Esophagus muscularis mucosa (tissue), 4 donors: ENCODE measurements at regions not wholly inside any gene's neighbourhood (a gene's known extent, or its start where the extent isn't known, plus 50 kb on each side); places are given as distances from the start of the nearest gene placed in this dataset.

ENCODE experiments used
- DNase-seq: peaks from one replicate; pipeline ENCODE4 v3.0.0-alpha.2; 2017; ENCODE audit errors: extremely low spot score
- H3K27ac ChIP-seq, 4 donors: fragments of 200-600 bp; sonication (generic); replicated peaks in 1 of 4; 1 replicate in 3 of 4; 2 replicates in 1 of 4; pipeline ENCODE4 v1.5.1; 2016 to 2019; ENCODE audit warnings: mild to moderate bottlenecking in 1 of 4
- H3K27me3 ChIP-seq, 4 donors: fragments of 200-600 bp; sonication (generic); one replicate each; pipeline versions ENCODE4 v1.5.1 to v1.6.0; 2016 to 2019
- H3K36me3 ChIP-seq, 4 donors: fragments of 200-600 bp; sonication (generic); one replicate each; pipeline ENCODE4 v1.5.1; 2016 to 2019
- H3K4me1 ChIP-seq, 4 donors: fragments of 200-600 bp; sonication (generic); one replicate each; pipeline ENCODE4 v1.5.1; 2016 to 2019
- H3K4me3 ChIP-seq, 4 donors: fragments of 200-600 bp; sonication (generic); 1 replicate in 2 of 4; 2 replicates in 2 of 4; pipeline ENCODE4 v1.5.1; 2016 to 2019; ENCODE audit warnings: mild to moderate bottlenecking in 4 of 4, moderate library complexity in 1 of 4
- H3K9me3 ChIP-seq, 4 donors: fragments of 200-600 bp; sonication (generic); 1 replicate in 3 of 4; 2 replicates in 1 of 4; pipeline ENCODE4 v1.5.1; 2016 to 2019
- CTCF ChIP-seq, 3 experiments: fragments of 200-600 bp in 2 of 3; fragments of 450-650 bp in 1 of 3; sonication (generic) in 2 of 3; IDR thresholded peaks; one replicate each; pipeline ENCODE4 v1.5.1; 2017 to 2019; ENCODE audit warnings: antibody characterized with exemption in 3 of 3, mild to moderate bottlenecking in 2 of 3, moderate library complexity in 1 of 3
- EP300 ChIP-seq: sonication (generic); formaldehyde crosslinking; IDR thresholded peaks from one replicate; pipeline ENCODE4 v1.6.1; 2017; ENCODE audit warnings: antibody characterized with exemption
- POLR2A ChIP-seq: fragments of 450-650 bp; IDR thresholded peaks from one replicate; pipeline ENCODE4 v1.6.1; 2017; ENCODE audit warnings: antibody characterized with exemption, moderate library complexity, mild to moderate bottlenecking, low read depth
- POLR2AphosphoS5 ChIP-seq, 2 donors: sonication (generic); formaldehyde crosslinking; IDR thresholded peaks; one replicate each; pipeline ENCODE4 v1.6.1; 2017; ENCODE audit warnings: antibody characterized with exemption in 2 of 2
- WGBS: methylation state at CpG from one replicate; pipeline ENCODE4 v1.1.5; 2018; 5-methylcytosine and 5-hydroxymethylcytosine counted together
- intact Hi-C: fragments of 100-400 bp; cut with DNase I; formaldehyde crosslinking; loops from one replicate; pipeline ENCODE4 v1.15.1; 2023

- Histone ChIP-seq H3K36me3 (no peaks in the 10 kb centered on the region), H3K9me3 (no peaks in the 10 kb centered on the region), H3K4me1 (no peaks in the 10 kb centered on the region), H3K4me3 (no peak overlapping the region), H3K27ac (no peak overlapping the region), H3K27me3 (no peaks in the 10 kb centered on the region)
- WGBS: 93% methylated on average over 1 of the region's 1 CpG
- no peak for DNase-seq
- intact Hi-C loops: no loop called here
- TF ChIP-seq EP300: no peak
- no peak for TF ChIP-seq CTCF (IDR thresholded peaks at IDR 0.05)
- TF ChIP-seq POLR2AphosphoS5 (IDR thresholded peaks at IDR 0.05): no peak
- no peak for TF ChIP-seq POLR2A
These were observed 1050.7 kb upstream of the RBFOX1 start for GRCh38 chr16:6281994-6282393.

- no peak for TF ChIP-seq POLR2AphosphoS5 (IDR thresholded peaks at IDR 0.05)
- TF ChIP-seq POLR2A: no peak
- TF ChIP-seq CTCF (IDR thresholded peaks at IDR 0.05): no peak
- no peak for TF ChIP-seq EP300
- DNase-seq: no peak
- Histone ChIP-seq H3K36me3 (no peaks in the 10 kb centered on the region), H3K27ac (no peak overlapping the region), H3K9me3 (no peaks in the 10 kb centered on the region), H3K4me3 (no peak overlapping the region), H3K4me1 (no peaks in the 10 kb centered on the region), H3K27me3 (no peaks in the 10 kb centered on the region)
- WGBS: 89% methylated on average over 8 of the region's 8 CpGs
- intact Hi-C loops: no loop called here
These were observed 1051.4 kb upstream of the RBFOX1 start for GRCh38 chr16:6281274-6281673.

DNA sequence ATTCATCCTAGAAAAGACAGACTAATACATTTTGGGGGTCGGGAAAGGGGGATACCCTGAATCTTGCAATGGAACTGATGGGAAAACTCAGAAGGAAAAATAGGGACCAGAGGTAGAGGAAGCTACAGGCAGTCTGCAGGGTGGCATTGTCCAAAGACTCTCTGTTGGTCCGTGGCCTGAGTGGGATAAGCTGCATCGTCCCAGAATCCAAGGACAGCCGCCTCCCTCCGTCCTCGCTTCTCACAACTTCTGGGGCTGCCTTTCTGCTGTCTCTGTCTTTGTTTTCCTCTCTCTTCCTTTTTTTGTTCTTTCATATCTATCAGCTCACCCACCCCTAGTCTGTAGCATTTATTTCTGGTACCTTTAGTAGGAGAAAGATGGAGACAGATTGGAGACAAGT, 1052.6 kb upstream of the RBFOX1 start:
- TF ChIP-seq POLR2A (no peak), POLR2AphosphoS5 (IDR thresholded peaks at IDR 0.05) (no peak), CTCF (IDR thresholded peaks at IDR 0.05) (no peak), EP300 (no peak)
- no peaks in the 10 kb centered on the region for H3K36me3 ChIP-seq
- DNase-seq: no peak
- H3K27me3 ChIP-seq: no peaks in the 10 kb centered on the region
- no peak overlapping the region for H3K4me3 ChIP-seq
- intact Hi-C loops: no loop called here
- H3K4me1 ChIP-seq: no peaks in the 10 kb centered on the region
- H3K27ac ChIP-seq: no peak overlapping the region
- no peaks in the 10 kb centered on the region for H3K9me3 ChIP-seq
- 81% methylated on average over 6 of the region's 6 CpGs for WGBS

GRCh38 chr16:6279286-6279685, 1053.4 kb upstream of the RBFOX1 start:
- WGBS: 18% methylated on average over 3 of the region's 3 CpGs
- intact Hi-C loops: no loop called here
- no peaks in the 10 kb centered on the region for H3K4me1 ChIP-seq
- H3K27ac ChIP-seq: no peak overlapping the region
- no peaks in the 10 kb centered on the region for H3K36me3 ChIP-seq
- H3K4me3 ChIP-seq: no peak overlapping the region
- H3K27me3 ChIP-seq: no peaks in the 10 kb centered on the region
- DNase-seq: no peak
- TF ChIP-seq POLR2AphosphoS5 (IDR thresholded peaks at IDR 0.05) (no peak), CTCF (IDR thresholded peaks at IDR 0.05) (no peak), EP300 (no peak), POLR2A (no peak)
- no peaks in the 10 kb centered on the region for H3K9me3 ChIP-seq

DNA sequence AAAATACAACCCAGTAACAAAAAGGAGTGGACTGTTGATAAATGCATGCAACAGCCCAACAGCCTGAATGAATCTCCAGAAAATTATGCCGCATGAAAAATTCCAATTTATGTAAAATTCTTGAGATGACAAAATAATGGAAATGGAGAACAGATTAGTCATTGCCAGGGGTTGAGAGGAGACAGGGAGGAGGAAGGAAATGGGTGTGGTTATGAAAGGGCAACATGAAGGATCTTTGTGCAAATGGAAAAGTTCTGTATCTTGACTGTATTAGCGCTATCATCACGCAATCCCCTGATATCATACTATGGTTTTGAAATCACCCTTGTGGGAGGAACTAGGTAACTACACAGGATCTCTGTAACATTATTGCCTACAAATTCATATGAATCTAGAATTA, 1058.3 kb upstream of the RBFOX1 start:
- Histone ChIP-seq H3K36me3 (no peaks in the 10 kb centered on the region), H3K27ac (no peak overlapping the region), H3K27me3 (no peaks in the 10 kb centered on the region), H3K4me3 (no peak overlapping the region), H3K4me1 (no peaks in the 10 kb centered on the region), H3K9me3 (no peaks in the 10 kb centered on the region)
- intact Hi-C loops: no loop called here
- no peak for DNase-seq
- WGBS: 95% methylated on average over 3 of the region's 3 CpGs
- TF ChIP-seq EP300 (no peak), POLR2AphosphoS5 (IDR thresholded peaks at IDR 0.05) (no peak), CTCF (IDR thresholded peaks at IDR 0.05) (no peak), POLR2A (no peak)
